OCI-LY1 (cell line): ENCODE measurements at regions not wholly inside any gene's neighbourhood (a gene's known extent, or its start where the extent isn't known, plus 50 kb on each side); places are given as distances from the start of the nearest gene placed in this dataset.

Experiments used
- H2AFZ ChIP-seq: fragments of 200-600 bp; sonication (generic), shearing (Covaris generic); 2 replicates; pipeline ENCODE4 v1.6.0; 2014; ENCODE audit warnings: antibody characterized with exemption, mild to moderate bottlenecking, low read length
- H3F3A ChIP-seq: fragments of 200-600 bp; sonication (generic), shearing (Covaris generic); 2 replicates; pipeline ENCODE4 v1.6.0; 2014; ENCODE audit warnings: mild to moderate bottlenecking, antibody characterized with exemption, low read length, moderate library complexity; ENCODE audit not compliant: insufficient read depth
- H3K27ac ChIP-seq: fragments of 200-600 bp; sonication (generic); 2 replicates; pipeline ENCODE4 v1.5.1; 2014; ENCODE audit warnings: low read length, mixed run types, mild to moderate bottlenecking, low read depth; ENCODE audit not compliant: poor library complexity, severe bottlenecking
- H3K27me3 ChIP-seq: fragments of 200-600 bp; sonication (generic); 2 replicates; pipeline ENCODE4 v1.6.0; 2014; ENCODE audit warnings: antibody characterized with exemption, mild to moderate bottlenecking, low read length, moderate library complexity; ENCODE audit not compliant: insufficient read depth
- H3K36me3 ChIP-seq: fragments of 200-600 bp; sonication (generic); 2 replicates; pipeline ENCODE4 v1.6.1; 2014; ENCODE audit warnings: mild to moderate bottlenecking, antibody characterized with exemption, low read length, moderate library complexity, mixed read lengths; ENCODE audit not compliant: insufficient read depth
- H3K4me1 ChIP-seq: fragments of 200-600 bp; sonication (generic); 2 replicates; pipeline ENCODE4 v1.5.1; 2014; ENCODE audit warnings: mild to moderate bottlenecking, low read length, moderate library complexity; ENCODE audit not compliant: insufficient read depth, severe bottlenecking
- H3K4me2 ChIP-seq: fragments of 200-600 bp; sonication (generic), shearing (Covaris generic); 2 replicates; pipeline ENCODE4 v1.6.1; 2014; ENCODE audit warnings: low read length
- H3K4me3 ChIP-seq: fragments of 200-600 bp; sonication (generic); 2 replicates; pipeline ENCODE4 v1.5.1; 2014; ENCODE audit warnings: low read length, low read depth, mild to moderate bottlenecking, mixed read lengths; ENCODE audit not compliant: poor library complexity, severe bottlenecking
- H3K79me2 ChIP-seq: fragments of 200-600 bp; shearing (Covaris generic); 2 replicates; pipeline ENCODE4 v1.6.1; 2016; ENCODE audit warnings: mixed run types, low read length, mixed read lengths; ENCODE audit not compliant: insufficient read depth
- H3K9ac ChIP-seq: fragments of 200-600 bp; sonication (generic), shearing (Covaris generic); 2 replicates; pipeline ENCODE4 v1.6.1; 2014; ENCODE audit warnings: mild to moderate bottlenecking, low read length, mixed read lengths
- H3K9me2 ChIP-seq: fragments of 200-600 bp; sonication (generic), shearing (Covaris generic); 2 replicates; pipeline ENCODE4 v1.6.1; 2014; ENCODE audit warnings: low read depth, mild to moderate bottlenecking, low read length, mixed read lengths
- H3K9me3 ChIP-seq: fragments of 200-600 bp; shearing (Covaris generic); 2 replicates; pipeline ENCODE4 v1.6.1; 2014; ENCODE audit warnings: low read length, mixed read lengths
- H4K20me1 ChIP-seq: fragments of 200-600 bp; sonication (generic), shearing (Covaris generic); 2 replicates; pipeline ENCODE4 v1.6.0; 2016; ENCODE audit warnings: mild to moderate bottlenecking, low read length; ENCODE audit not compliant: insufficient read depth
- EZH2 ChIP-seq: fragments of 200-600 bp; sonication (generic), shearing (Covaris generic); IDR thresholded peaks from 2 replicates; pipeline ENCODE4 v1.8.0; 2017; ENCODE audit warnings: borderline replicate concordance, mixed run types, mild to moderate bottlenecking, antibody characterized with exemption, low read length, moderate library complexity, mixed read lengths
- TF ChIP-seq, protein P1 (sequence below): fragments of 200-600 bp; sonication (generic), shearing (Covaris generic); IDR thresholded peaks from 2 replicates; pipeline ENCODE4 v1.5.1; 2017; ENCODE audit warnings: mild to moderate bottlenecking, antibody characterized with exemption, low read length, moderate library complexity, mixed read lengths

DNA sequence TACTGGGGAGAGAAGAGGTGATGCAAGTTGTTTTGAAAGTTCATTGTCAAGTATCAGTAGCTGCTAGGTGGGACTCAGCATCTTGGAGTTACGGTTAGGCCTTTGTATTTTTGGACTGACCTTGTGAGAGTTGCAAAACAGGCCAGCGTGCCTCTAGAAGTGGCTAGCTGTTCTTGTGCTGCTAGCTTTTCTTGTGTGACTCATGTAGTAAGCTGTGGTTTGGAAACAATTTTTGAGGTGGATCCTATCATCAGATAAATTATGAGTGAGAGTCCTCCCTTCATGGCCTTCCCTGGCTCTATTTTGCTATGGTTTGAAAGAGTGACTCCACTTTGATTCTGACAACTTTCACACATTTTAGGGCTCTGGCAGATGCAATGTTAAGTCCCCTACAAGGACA, 409.2 kb upstream of the HS6ST1 start:
- H3K9ac ChIP-seq: no peak overlapping the region

DNA sequence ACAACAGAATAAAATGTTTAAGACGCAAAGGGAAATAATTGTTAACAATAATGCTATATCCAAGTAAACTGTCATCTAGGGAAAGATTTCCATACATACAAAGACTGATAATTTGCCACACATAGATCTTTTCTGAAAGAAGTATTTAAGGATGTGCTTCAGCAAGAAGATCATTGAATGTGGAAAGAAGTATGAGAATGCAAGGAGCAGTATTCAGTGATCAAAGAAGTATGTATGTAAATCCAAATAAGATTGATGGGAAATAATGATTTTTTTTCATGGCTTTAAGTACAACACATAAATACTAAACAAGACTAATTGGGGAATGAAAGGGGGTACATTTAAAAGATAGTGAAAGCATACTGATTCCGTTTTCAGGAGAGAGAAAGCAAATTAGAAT, 410.4 kb upstream of the HS6ST1 start:
- H2AFZ ChIP-seq: no peak overlapping the region
- H3K27ac ChIP-seq: no peak overlapping the region
- no peak for TF ChIP-seq EZH2
- TF ChIP-seq, protein P1, sequence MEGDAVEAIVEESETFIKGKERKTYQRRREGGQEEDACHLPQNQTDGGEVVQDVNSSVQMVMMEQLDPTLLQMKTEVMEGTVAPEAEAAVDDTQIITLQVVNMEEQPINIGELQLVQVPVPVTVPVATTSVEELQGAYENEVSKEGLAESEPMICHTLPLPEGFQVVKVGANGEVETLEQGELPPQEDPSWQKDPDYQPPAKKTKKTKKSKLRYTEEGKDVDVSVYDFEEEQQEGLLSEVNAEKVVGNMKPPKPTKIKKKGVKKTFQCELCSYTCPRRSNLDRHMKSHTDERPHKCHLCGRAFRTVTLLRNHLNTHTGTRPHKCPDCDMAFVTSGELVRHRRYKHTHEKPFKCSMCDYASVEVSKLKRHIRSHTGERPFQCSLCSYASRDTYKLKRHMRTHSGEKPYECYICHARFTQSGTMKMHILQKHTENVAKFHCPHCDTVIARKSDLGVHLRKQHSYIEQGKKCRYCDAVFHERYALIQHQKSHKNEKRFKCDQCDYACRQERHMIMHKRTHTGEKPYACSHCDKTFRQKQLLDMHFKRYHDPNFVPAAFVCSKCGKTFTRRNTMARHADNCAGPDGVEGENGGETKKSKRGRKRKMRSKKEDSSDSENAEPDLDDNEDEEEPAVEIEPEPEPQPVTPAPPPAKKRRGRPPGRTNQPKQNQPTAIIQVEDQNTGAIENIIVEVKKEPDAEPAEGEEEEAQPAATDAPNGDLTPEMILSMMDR: no peak
- no peak overlapping the region for H3K9ac ChIP-seq
- H3K27me3 ChIP-seq: no peaks in the 10 kb centered on the region
- no peaks in the 10 kb centered on the region for H3K4me1 ChIP-seq
- no peaks in the 10 kb centered on the region for H3F3A ChIP-seq
- H3K36me3 ChIP-seq: no peaks in the 10 kb centered on the region
- H4K20me1 ChIP-seq: no peaks in the 10 kb centered on the region
- no peak overlapping the region for H3K4me2 ChIP-seq
- no peaks in the 10 kb centered on the region for H3K9me2 ChIP-seq
- no peaks in the 10 kb centered on the region for H3K79me2 ChIP-seq
- H3K4me3 ChIP-seq: no peak overlapping the region
- H3K9me3 ChIP-seq: no peaks in the 10 kb centered on the region

More for the DNA sequence above, 409.2 kb upstream of the HS6ST1 start:
- Histone ChIP-seq H3K9me3 (no peaks in the 10 kb centered on the region), H3K79me2 (no peaks in the 10 kb centered on the region), H4K20me1 (no peaks in the 10 kb centered on the region), H3K36me3 (no peaks in the 10 kb centered on the region), H3K27me3 (no peaks in the 10 kb centered on the region), H3K4me1 (no peaks in the 10 kb centered on the region), H3K9me2 (no peaks in the 10 kb centered on the region), H3K4me3 (no peak overlapping the region), H3K27ac (no peak overlapping the region), H3F3A (no peaks in the 10 kb centered on the region), H3K4me2 (no peak overlapping the region), H2AFZ (no peak overlapping the region)
- no peak for TF ChIP-seq EZH2
- TF ChIP-seq, protein P1: no peak

DNA sequence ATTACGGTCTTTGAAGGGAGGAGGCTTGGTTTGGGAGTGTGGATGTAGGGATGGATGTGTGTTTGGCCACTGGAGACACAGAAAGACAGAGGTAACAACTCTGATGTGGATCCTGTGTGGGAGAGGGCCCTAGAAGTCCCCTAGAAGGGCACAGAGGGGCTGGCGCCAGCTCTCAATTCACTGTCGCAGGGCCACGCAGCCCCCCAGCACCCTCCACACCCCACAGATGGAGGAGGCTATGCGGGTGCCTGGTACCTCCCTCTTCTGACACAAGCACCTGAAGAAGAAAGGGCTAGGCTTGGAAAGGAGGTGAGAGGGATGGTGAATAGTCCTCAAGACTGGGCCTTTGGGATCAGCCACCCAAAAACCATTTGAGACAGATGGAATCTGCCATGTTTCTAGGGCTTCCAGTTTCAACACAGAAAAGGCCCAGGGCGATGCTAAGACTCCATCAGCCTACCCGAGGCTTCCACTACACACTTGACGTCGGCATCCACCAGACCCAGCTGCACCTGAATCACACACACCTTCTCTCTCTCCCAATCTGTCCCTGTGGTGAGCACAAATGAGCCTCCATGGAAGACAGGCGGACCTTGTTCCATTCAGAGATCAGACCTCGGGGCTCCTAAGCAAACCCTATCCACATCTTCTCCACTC, 413.5 kb upstream of the HS6ST1 start:
- TF ChIP-seq EZH2: no peak
- TF ChIP-seq, protein P1: no peak
- H3F3A ChIP-seq: no peaks in the 10 kb centered on the region
- no peaks in the 10 kb centered on the region for H3K4me1 ChIP-seq
- H2AFZ ChIP-seq: no peak overlapping the region
- H3K27ac ChIP-seq: no peak overlapping the region
- no peak overlapping the region for H3K4me2 ChIP-seq
- no peaks in the 10 kb centered on the region for H3K27me3 ChIP-seq
- H3K4me3 ChIP-seq: no peak overlapping the region
- H3K79me2 ChIP-seq: no peaks in the 10 kb centered on the region
- H3K9me3 ChIP-seq: no peaks in the 10 kb centered on the region
- H3K9ac ChIP-seq: no peak overlapping the region
- H3K36me3 ChIP-seq: no peaks in the 10 kb centered on the region
- no peaks in the 10 kb centered on the region for H4K20me1 ChIP-seq
- H3K9me2 ChIP-seq: no peaks in the 10 kb centered on the region
